HepG2 (cell line): ENCODE measurements at regions not wholly inside any gene's neighbourhood (a gene's known extent, or its start where the extent isn't known, plus 50 kb on each side); places are given as distances from the start of the nearest gene placed in this dataset.

Experiments
- ATAC-seq: fragments of 200-7000 bp; cut with Tn5 transposase; 3 replicates; pipeline ENCODE4 v1.9.1; 2020; ENCODE audit warnings: mild to moderate bottlenecking, moderate library complexity
- BruUV-seq: library from RNA; stranded (reverse); fragments of 400-500 nt; replicated peaks from 2 replicates; lab custom pipeline; 2021; lab: Mats Ljungman, UMichigan
- CTCF ChIA-PET: fragments of 300-600 bp; formaldehyde crosslinking; extraction: SDS; loops from one replicate; lab custom pipeline; 2021; ENCODE audit warnings: low total read pairs, inconsistent platforms, low intra/inter-chr PET ratio; lab: Yijun Ruan, JAX
- POLR2A ChIA-PET: fragments of 350-600 bp; sonication (Branson Sonifier 250); formaldehyde crosslinking; loops from one replicate; lab custom pipeline; 2020; ENCODE audit warnings: antibody characterized with exemption, inconsistent platforms; lab: Yijun Ruan, JAX
- DNase-seq: peaks from one replicate; pipeline ENCODE4 v3.0.0-alpha.2; 2015; ENCODE audit warnings: low spot score
- FAIRE-seq: peaks from 3 replicates; lab custom pipeline; 2011; peaks lifted over from hg19 to GRCh38; lab: Jason Lieb, UNC
- H2AFZ ChIP-seq: one replicate; pipeline ENCODE4 v1.6.1; 2011; ENCODE audit warnings: low read length, inconsistent platforms
- H3K27ac ChIP-seq: fragments of 300-600 bp; 3 replicates; pipeline ENCODE4 v1.8.0; 2011; ENCODE audit warnings: mixed run types, mild to moderate bottlenecking, mixed read lengths, low read length, inconsistent platforms; ENCODE audit not compliant: insufficient read depth; ENCODE audit errors: extremely low read length
- H3K27me3 ChIP-seq, 2 experiments: fragments of 200-600 bp in 1 of 2; 2 replicates in 1 of 2; 3 replicates in 1 of 2; pipeline versions ENCODE4 v1.6.0 to v1.8.0; 2011; ENCODE audit warnings: low read length in 2 of 2, mild to moderate bottlenecking in 2 of 2, moderate library complexity in 2 of 2, inconsistent platforms in 1 of 2; ENCODE audit not compliant: insufficient read depth in 2 of 2, control insufficient read depth in 1 of 2
- H3K36me3 ChIP-seq, 2 experiments: fragments of 200-600 bp in 1 of 2; replicated peaks in 1 of 2; 2 replicates in 1 of 2; 3 replicates in 1 of 2; pipeline versions ENCODE4 v1.5.1 to v1.8.0; 2011; ENCODE audit warnings: low read length in 2 of 2, inconsistent platforms in 1 of 2; ENCODE audit not compliant: insufficient read depth in 2 of 2, control insufficient read depth in 1 of 2
- H3K4me1 ChIP-seq: 2 replicates; pipeline ENCODE4 v1.5.1; 2012; ENCODE audit warnings: low read length, inconsistent platforms; ENCODE audit not compliant: insufficient read depth
- H3K4me2 ChIP-seq: 2 replicates; pipeline ENCODE4 v1.6.0; 2011; ENCODE audit warnings: low read depth, low read length, inconsistent platforms
- H3K4me3 ChIP-seq, 3 experiments: fragments of 200-600 bp in 1 of 3; sonication (generic), shearing (Covaris generic) in 1 of 3; replicated peaks in 1 of 3; 2 replicates each; pipeline ENCODE4 v1.5.1; 2011 to 2016; ENCODE audit warnings: low read length in 3 of 3, inconsistent platforms in 2 of 3, low read depth in 2 of 3, mild to moderate bottlenecking in 2 of 3, control low read depth in 1 of 3, mixed read lengths in 1 of 3; ENCODE audit not compliant: insufficient read depth in 1 of 3
- H3K79me2 ChIP-seq: one replicate; pipeline ENCODE4 v1.6.1; 2011; ENCODE audit warnings: low read length, inconsistent platforms; ENCODE audit not compliant: insufficient read depth
- H3K9ac ChIP-seq: 2 replicates; pipeline ENCODE4 v1.6.0; 2011; ENCODE audit warnings: mild to moderate bottlenecking, low read depth, low read length, inconsistent platforms; ENCODE audit not compliant: insufficient read depth
- H3K9me3 ChIP-seq: 2 replicates; pipeline ENCODE4 v1.5.1; 2012; ENCODE audit warnings: mild to moderate bottlenecking, low read length
- H4K20me1 ChIP-seq: 2 replicates; pipeline ENCODE4 v1.6.0; 2011; ENCODE audit warnings: inconsistent platforms, mild to moderate bottlenecking, low read length, moderate library complexity; ENCODE audit not compliant: insufficient read depth
- BRF2 ChIP-seq: sonication (generic); formaldehyde crosslinking; IDR thresholded peaks from 2 replicates; pipeline ENCODE4 v1.8.1; 2022; ENCODE audit warnings: mild to moderate bottlenecking, missing genetic modification reagents
- TARDBP ChIP-seq: sonication (generic); formaldehyde crosslinking; IDR thresholded peaks from 2 replicates; pipeline ENCODE4 v1.8.0; 2022; ENCODE audit warnings: mild to moderate bottlenecking, missing genetic modification reagents
- TCF12 ChIP-seq, 2 experiments: fragments of 450-650 bp in 1 of 2; sonication (generic) in 1 of 2; formaldehyde crosslinking in 1 of 2; IDR thresholded peaks; 2 replicates each; pipeline versions ENCODE4 v1.6.1 to v1.8.0; 2017 to 2022; ENCODE audit warnings: antibody characterized with exemption in 1 of 2, mild to moderate bottlenecking in 1 of 2, missing genetic modification reagents in 1 of 2, moderate library complexity in 1 of 2
- TIGD3 ChIP-seq: sonication (generic); formaldehyde crosslinking; IDR thresholded peaks from 2 replicates; pipeline ENCODE4 v1.5.1; 2020; ENCODE audit warnings: mild to moderate bottlenecking, missing genetic modification reagents, borderline replicate concordance
- WGBS: methylation state at CpG from one replicate; pipeline ENCODE4 v1.1.6; 2017; ENCODE audit warnings: low lambda C conversion rate; 5-methylcytosine and 5-hydroxymethylcytosine counted together
- in situ Hi-C: cut with HindIII; loops from 2 replicates; pipeline ENCODE4 v1.10.0; 2017; ENCODE audit warnings: low pct_unique_long_range_greater_than_20kb; ENCODE audit not compliant: extremely low pct_ligation_motif_present
- intact Hi-C: fragments of 100-400 bp; cut with micrococcal nuclease; formaldehyde crosslinking; loops from one replicate; pipeline ENCODE4 v1.10.0; 2022; ENCODE audit not compliant: unreplicated experiment

- TF ChIP-seq BRF2 (no peak), TIGD3 (CRISPR knock-in tag) (no peak)
Observed at GRCh38 chr6:6969761-6970223, 138.0 kb upstream of the RREB1 start (continued).

- Histone ChIP-seq H3K9ac (no peak overlapping the region), H3K4me2 (no peak overlapping the region), H4K20me1 (no peaks in the 10 kb centered on the region), H3K27ac (no peak overlapping the region), H3K79me2 (no peaks in the 10 kb centered on the region)
- intact Hi-C loops (no loop called here), in situ Hi-C loops (no loop called here)
- FAIRE-seq = no peak
- TF ChIP-seq TCF12 (IDR thresholded peaks at IDR 0.05) (no peak), TCF12 (CRISPR knock-in tag; IDR thresholded peaks at IDR 0.05) (0 out of 2 replicates have a peak, but pooled peaks have one; percentile 4), TARDBP (no peak)
- TF ChIP-seq, all 625 proteins: peak for 1
- H3K4me1 ChIP-seq = peaks cover 36% of the 10 kb centered on the region
- WGBS = 81% methylated on average over 16 of the region's 16 CpGs
- BruUV-seq = no TSS peak
- no peaks in the 10 kb centered on the region for H3K36me3 ChIP-seq
- POLR2A ChIA-PET = no interaction called here
- H3K4me3 ChIP-seq = no peak overlapping the region; a peak in 1 of 6 replicates
- no peaks in the 10 kb centered on the region; a peak in 1 of 5 replicates for H3K27me3 ChIP-seq
- ATAC-seq (no peak), DNase-seq (no peak)
- CTCF ChIA-PET = no interaction called here
- no peaks in the 10 kb centered on the region for H3K9me3 ChIP-seq
- no peak overlapping the region for H2AFZ ChIP-seq
Observed at GRCh38 chr6:6970851-6971250, 136.9 kb upstream of the RREB1 start.
